ENCODE measurements at regions not wholly inside any gene's neighbourhood (a gene's known extent, or its start where the extent isn't known, plus 50 kb on each side); places are given as distances from the start of the nearest gene placed in this dataset.
"Not testable (repeated sequence)": the region's sequence is repeated elsewhere in the genome, so short reads cannot be mapped to it uniquely, and the experiment has no call there.

GRCh38 chr1:199510314-199510713 is 517.2 kb upstream of the NR5A2 start:
- no peak for TF ChIP-seq CTCF (IDR thresholded peaks at IDR 0.05)
- no peak for TF ChIP-seq POLR2A (IDR thresholded peaks at IDR 0.05)
- no peak for DNase-seq
- Histone ChIP-seq H3K27me3 (no peaks in the 10 kb centered on the region), H3K36me3 (no peaks in the 10 kb centered on the region), H3K9me3 (no peaks in the 10 kb centered on the region), H3K4me1 (no peaks in the 10 kb centered on the region), H3K27ac (no peak overlapping the region), H3K4me3 (no peak overlapping the region)

DNA sequence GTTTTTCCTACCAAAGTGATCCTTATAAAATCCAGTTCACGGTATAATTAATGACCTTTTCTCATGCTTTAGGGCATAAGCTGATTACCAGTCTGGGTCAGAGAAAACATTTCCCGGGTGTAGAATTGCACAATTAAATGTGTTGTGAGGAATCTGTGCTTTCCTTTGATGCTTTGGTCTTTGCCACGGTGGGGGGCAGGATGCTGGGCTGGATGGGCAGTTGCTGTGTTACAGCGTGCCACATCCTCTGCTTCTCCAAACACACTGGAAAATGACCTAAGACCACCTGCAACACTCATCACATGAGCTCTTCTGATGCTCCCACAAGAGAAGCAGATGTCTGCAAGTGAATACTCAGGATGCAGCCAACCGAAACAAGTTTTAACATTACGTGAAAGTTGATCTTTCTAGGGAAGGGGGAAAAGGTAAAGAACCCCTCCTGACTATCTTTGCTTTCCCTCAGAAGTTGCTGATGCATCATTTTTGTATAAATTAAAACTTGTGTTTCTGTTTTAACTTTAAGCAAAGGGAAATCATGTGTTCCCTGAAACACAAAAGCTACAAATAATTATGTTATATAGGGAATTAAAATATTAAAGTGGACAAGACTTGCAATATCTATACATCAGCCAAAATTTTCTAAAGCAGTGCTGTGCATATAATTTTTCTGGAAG is 515.3 kb upstream of the NR5A2 start:
- no peaks in the 10 kb centered on the region for H3K4me1 ChIP-seq
- H3K9me3 ChIP-seq, result no peaks in the 10 kb centered on the region
- no peaks in the 10 kb centered on the region for H3K27me3 ChIP-seq
- H3K36me3 ChIP-seq, result no peaks in the 10 kb centered on the region
- H3K27ac ChIP-seq, result no peak overlapping the region
- no peak overlapping the region for H3K4me3 ChIP-seq
- DNase-seq, result no peak
- TF ChIP-seq CTCF (IDR thresholded peaks at IDR 0.05) (no peak), POLR2A (IDR thresholded peaks at IDR 0.05) (no peak)

DNA sequence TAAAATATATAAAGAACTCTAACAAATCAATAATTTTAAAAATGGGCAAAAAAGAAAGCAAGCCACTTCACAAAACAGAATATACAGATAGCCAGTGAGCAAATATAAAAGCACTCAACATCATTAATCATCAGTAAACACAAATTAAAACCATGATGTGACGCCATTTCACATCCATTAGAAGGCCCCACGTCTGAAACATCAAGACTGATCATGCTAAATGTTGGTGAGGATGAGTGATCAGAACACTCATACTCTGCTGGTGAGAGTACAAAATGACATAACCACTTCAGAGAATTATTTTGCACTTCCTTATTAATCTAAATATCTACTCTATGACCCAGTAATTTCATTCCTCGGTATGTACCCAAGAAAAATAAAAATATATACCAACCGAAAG is 512.2 kb upstream of the NR5A2 start:
- Histone ChIP-seq H3K27me3 (no peaks in the 10 kb centered on the region), H3K4me1 (no peaks in the 10 kb centered on the region), H3K9me3 (no peaks in the 10 kb centered on the region), H3K36me3 (no peaks in the 10 kb centered on the region), H3K27ac (no peak overlapping the region), H3K4me3 (no peak overlapping the region)
- no peak for DNase-seq
- TF ChIP-seq POLR2A (IDR thresholded peaks at IDR 0.05) (no peak), CTCF (IDR thresholded peaks at IDR 0.05) (no peak)

DNA sequence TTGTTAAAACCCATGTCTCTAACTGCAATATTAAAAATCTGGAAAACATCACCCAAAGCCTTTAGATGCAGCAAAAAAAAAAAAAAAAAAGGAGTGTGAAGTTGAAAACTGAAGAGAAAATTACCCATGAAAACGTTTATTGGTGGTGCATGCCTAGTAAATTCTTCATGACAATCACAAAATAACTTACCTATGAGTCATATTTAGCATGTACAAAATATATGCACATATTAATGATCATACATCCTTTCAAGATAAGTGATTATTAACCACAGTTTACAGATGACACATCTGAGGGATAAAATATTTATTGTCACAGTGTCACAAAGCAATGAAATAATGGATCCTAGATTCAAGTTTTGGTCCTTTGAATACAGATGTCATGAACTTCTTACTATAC is 505.2 kb upstream of the NR5A2 start:
- no peak for DNase-seq
- Histone ChIP-seq H3K27me3 (no peaks in the 10 kb centered on the region), H3K4me3 (no peak overlapping the region), H3K27ac (no peak overlapping the region), H3K9me3 (no peaks in the 10 kb centered on the region), H3K4me1 (no peaks in the 10 kb centered on the region), H3K36me3 (no peaks in the 10 kb centered on the region)
- no peak for TF ChIP-seq CTCF (IDR thresholded peaks at IDR 0.05)
- no peak for TF ChIP-seq POLR2A (IDR thresholded peaks at IDR 0.05)

GRCh38 chr1:199522936-199523335 is 504.6 kb upstream of the NR5A2 start:
- H3K4me1 ChIP-seq, result no peaks in the 10 kb centered on the region
- no peaks in the 10 kb centered on the region for H3K9me3 ChIP-seq
- no peaks in the 10 kb centered on the region for H3K36me3 ChIP-seq
- no peak overlapping the region for H3K4me3 ChIP-seq
- DNase-seq, result no peak
- no peaks in the 10 kb centered on the region for H3K27me3 ChIP-seq
- H3K27ac ChIP-seq, result no peak overlapping the region
- TF ChIP-seq CTCF (IDR thresholded peaks at IDR 0.05) (no peak), POLR2A (IDR thresholded peaks at IDR 0.05) (no peak)

- Histone ChIP-seq H3K36me3 (no peaks in the 10 kb centered on the region), H3K27ac (no peak overlapping the region), H3K27me3 (no peaks in the 10 kb centered on the region), H3K9me3 (no peaks in the 10 kb centered on the region), H3K4me1 (no peaks in the 10 kb centered on the region), H3K4me3 (no peak overlapping the region)
- no peak for TF ChIP-seq CTCF (IDR thresholded peaks at IDR 0.05)
- no peak for TF ChIP-seq POLR2A (IDR thresholded peaks at IDR 0.05)
- DNase-seq, result no peak
Measured at GRCh38 chr1:199529324-199529723, 498.2 kb upstream of the NR5A2 start.

DNA sequence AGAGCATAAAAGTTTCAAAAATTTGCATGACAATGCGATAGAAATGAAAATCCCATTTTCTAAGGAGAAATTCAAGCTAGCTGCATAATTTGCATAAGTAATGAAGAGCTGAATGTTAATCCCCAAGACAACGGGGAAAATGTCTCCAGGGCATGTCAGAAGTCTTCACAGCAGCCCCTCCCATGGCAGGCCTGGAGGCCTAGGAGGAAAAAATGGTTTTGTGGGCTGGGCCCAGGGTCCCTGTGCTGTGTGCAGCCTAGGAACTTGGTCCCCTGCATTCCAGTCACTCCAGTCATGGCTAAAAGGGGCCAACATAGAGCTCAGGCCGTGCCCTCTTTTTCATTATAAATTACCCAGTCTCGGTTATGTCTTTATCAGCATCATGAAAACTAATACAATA is 494.1 kb upstream of the NR5A2 start:
- H3K4me1 ChIP-seq, H3K27ac ChIP-seq, H3K36me3 ChIP-seq, H3K27me3 ChIP-seq, H3K4me3 ChIP-seq, DNase-seq: not testable (repeated sequence)
- H3K9me3 ChIP-seq, result peaks cover 0 to 10% (median 2%) of the 10 kb centered on the region in 4 donors

Data from Peyer's patch (tissue), 4 donors.